A549 (cell line): ENCODE measurements at regions not wholly inside any gene's neighbourhood (a gene's known extent, or its start where the extent isn't known, plus 50 kb on each side); places are given as distances from the start of the nearest gene placed in this dataset.

Experiments used
- ATAC-seq, 2 experiments: fragments of 200-7000 bp in 1 of 2; fragments of >200 bp in 1 of 2; cut with Nextera tagmentation in 1 of 2; cut with Tn5 transposase in 1 of 2; 3 replicates each; pipeline versions ENCODE4 v1.8.0 to v1.9.1; 2018 to 2020; ENCODE audit warnings: mild to moderate bottlenecking in 1 of 2, moderate library complexity in 1 of 2
- CTCF ChIA-PET: fragments of 300-600 bp; sonication (Branson Sonifier 250); formaldehyde crosslinking; extraction: SDS; loops from one replicate; lab custom pipeline; 2021; ENCODE audit warnings: antibody characterized with exemption, inconsistent platforms; lab: Yijun Ruan, JAX
- POLR2A ChIA-PET: fragments of 350-600 bp; formaldehyde crosslinking; extraction: SDS; loops from one replicate; lab custom pipeline; 2021; ENCODE audit warnings: antibody characterized with exemption, inconsistent platforms; lab: Yijun Ruan, JAX
- DNase-seq, 2 experiments: peaks; one replicate each; pipeline versions ENCODE4 v3.0.0 to v3.0.0-alpha.2; 2011 to 2016; ENCODE audit warnings: low read depth in 1 of 2, low spot score in 1 of 2
- FAIRE-seq: peaks from 2 replicates; lab custom pipeline; 2011; peaks lifted over from hg19 to GRCh38; lab: Jason Lieb, UNC
- H3K27ac ChIP-seq, 2 experiments: fragments of >200 bp; sonication (Bioruptor Twin); formaldehyde crosslinking; 3 replicates each; pipeline ENCODE4 v1.5.1; 2016 to 2017
- H3K4me1 ChIP-seq: fragments of >200 bp; sonication (Bioruptor Twin); formaldehyde crosslinking; 3 replicates; pipeline ENCODE4 v1.6.1; 2016
- H3K4me2 ChIP-seq: fragments of >200 bp; sonication (Bioruptor Twin); formaldehyde crosslinking; 3 replicates; pipeline ENCODE4 v1.6.1; 2016
- H3K4me3 ChIP-seq: fragments of >200 bp; sonication (Bioruptor Twin); formaldehyde crosslinking; 3 replicates; pipeline ENCODE4 v1.5.1; 2016
- H3K9me3 ChIP-seq: fragments of >200 bp; sonication (Bioruptor Twin); formaldehyde crosslinking; 3 replicates; pipeline ENCODE4 v1.6.1; 2016
- CBX8 ChIP-seq: fragments of 200-600 bp; sonication (generic); IDR thresholded peaks from 2 replicates; pipeline ENCODE4 v1.6.1; 2016
- CHD2 ChIP-seq: fragments of 150-350 bp; IDR thresholded peaks from 2 replicates; pipeline ENCODE4 v1.6.1; 2014; ENCODE audit warnings: low read length; ENCODE audit not compliant: partially characterized antibody
- CHD4 ChIP-seq: fragments of 200-600 bp; sonication (generic); IDR thresholded peaks from 2 replicates; pipeline ENCODE4 v1.6.1; 2016; ENCODE audit warnings: antibody characterized with exemption, mild to moderate bottlenecking, borderline replicate concordance
- E2F6 ChIP-seq: IDR thresholded peaks from 2 replicates; pipeline ENCODE4 v1.6.1; 2012; ENCODE audit warnings: low read depth, borderline replicate concordance
- EHMT2 ChIP-seq: fragments of 200-600 bp; sonication (generic); IDR thresholded peaks from 2 replicates; pipeline ENCODE4 v1.6.1; 2016; ENCODE audit warnings: antibody characterized with exemption, low read depth, mild to moderate bottlenecking, moderate library complexity
- ELK1 ChIP-seq: fragments of 150-350 bp; IDR thresholded peaks from 2 replicates; pipeline ENCODE4 v1.6.1; 2014; ENCODE audit warnings: low read depth, mild to moderate bottlenecking, low read length
- EP300 ChIP-seq, 2 experiments: fragments of >200 bp; sonication (Bioruptor Twin); formaldehyde crosslinking; IDR thresholded peaks; 2 replicates in 1 of 2; 3 replicates in 1 of 2; pipeline ENCODE4 v1.6.1; 2016 to 2017
- FOSL2 ChIP-seq, 2 experiments: fragments of 450-650 bp in 1 of 2; fragments of >200 bp in 1 of 2; sonication (Bioruptor Twin) in 1 of 2; formaldehyde crosslinking; IDR thresholded peaks; 2 replicates each; pipeline versions ENCODE4 v1.5.0 to v1.6.1; 2016 to 2020; ENCODE audit warnings: mild to moderate bottlenecking in 1 of 2, moderate library complexity in 1 of 2
- HES2 ChIP-seq: fragments of >200 bp; sonication (Bioruptor Twin); formaldehyde crosslinking; IDR thresholded peaks from 2 replicates; pipeline ENCODE4 v1.6.1; 2016
- HOXB13 ChIP-seq: fragments of 250-450 bp; sonication (Bioruptor Pico); IDR thresholded peaks from 2 replicates; pipeline ENCODE4 v1.5.0; 2020; ENCODE audit warnings: low read depth, mild to moderate bottlenecking, moderate library complexity
- JUN ChIP-seq, 2 experiments: fragments of >200 bp; sonication (Bioruptor Twin); formaldehyde crosslinking; IDR thresholded peaks; 2 replicates in 1 of 2; 3 replicates in 1 of 2; pipeline ENCODE4 v1.6.1; 2016 to 2017
- KDM5A ChIP-seq: fragments of 200-600 bp; sonication (generic); IDR thresholded peaks from 2 replicates; pipeline ENCODE4 v1.6.1; 2016; ENCODE audit warnings: antibody characterized with exemption, mild to moderate bottlenecking
- MAZ ChIP-seq: fragments of 150-350 bp; IDR thresholded peaks from 2 replicates; pipeline ENCODE4 v1.6.1; 2014; ENCODE audit warnings: antibody characterized with exemption, low read depth, low read length, borderline replicate concordance
- NPAS2 ChIP-seq: fragments of 250-450 bp; sonication (Bioruptor Pico); IDR thresholded peaks from 2 replicates; pipeline ENCODE4 v1.8.0; 2022; ENCODE audit warnings: mild to moderate bottlenecking, moderate library complexity, borderline replicate concordance
- NR3C1 ChIP-seq: fragments of >200 bp; sonication (Bioruptor Twin); formaldehyde crosslinking; IDR thresholded peaks from 3 replicates; pipeline ENCODE4 v1.6.1; 2017
- POLR2A ChIP-seq: IDR thresholded peaks from 2 replicates; pipeline ENCODE4 v1.6.1; 2012; ENCODE audit warnings: mild to moderate bottlenecking, low read length
- RAD21 ChIP-seq, 2 experiments: fragments of >200 bp in 1 of 2; sonication (Bioruptor Twin) in 1 of 2; formaldehyde crosslinking in 1 of 2; IDR thresholded peaks in 1 of 2; conservative IDR thresholded peaks in 1 of 2; 2 replicates in 1 of 2; 3 replicates in 1 of 2; pipeline ENCODE4 v1.6.1; 2012 to 2018; ENCODE audit warnings: inconsistent platforms in 1 of 2
- RNF2 ChIP-seq: fragments of 200-600 bp; sonication (generic); IDR thresholded peaks from 2 replicates; pipeline ENCODE4 v1.6.1; 2016; ENCODE audit warnings: low read depth, mild to moderate bottlenecking, antibody characterized with exemption, moderate library complexity, borderline replicate concordance
- TFCP2L1 ChIP-seq: fragments of 250-450 bp; sonication (Bioruptor Pico); IDR thresholded peaks from 2 replicates; pipeline ENCODE4 v1.5.0; 2021; ENCODE audit warnings: mild to moderate bottlenecking
- TP53 ChIP-seq: fragments of 250-450 bp; sonication (Bioruptor Pico); IDR thresholded peaks from 2 replicates; pipeline ENCODE4 v1.5.0; 2021; ENCODE audit warnings: mild to moderate bottlenecking, moderate library complexity
- ZFP36 ChIP-seq: fragments of 450-650 bp; IDR thresholded peaks from 2 replicates; pipeline ENCODE4 v1.6.1; 2014; ENCODE audit warnings: borderline replicate concordance; ENCODE audit not compliant: partially characterized antibody
- WGBS: methylation state at CpG from one replicate; pipeline ENCODE4 v1.1.6; 2017; ENCODE audit errors: missing lambda C conversion rate; 5-methylcytosine and 5-hydroxymethylcytosine counted together
- TF ChIP-seq, protein P1 (sequence below): fragments of 200-600 bp; sonication (generic); IDR thresholded peaks from 2 replicates; pipeline ENCODE4 v1.6.1; 2016; ENCODE audit warnings: antibody characterized with exemption, mild to moderate bottlenecking, moderate library complexity

DNA sequence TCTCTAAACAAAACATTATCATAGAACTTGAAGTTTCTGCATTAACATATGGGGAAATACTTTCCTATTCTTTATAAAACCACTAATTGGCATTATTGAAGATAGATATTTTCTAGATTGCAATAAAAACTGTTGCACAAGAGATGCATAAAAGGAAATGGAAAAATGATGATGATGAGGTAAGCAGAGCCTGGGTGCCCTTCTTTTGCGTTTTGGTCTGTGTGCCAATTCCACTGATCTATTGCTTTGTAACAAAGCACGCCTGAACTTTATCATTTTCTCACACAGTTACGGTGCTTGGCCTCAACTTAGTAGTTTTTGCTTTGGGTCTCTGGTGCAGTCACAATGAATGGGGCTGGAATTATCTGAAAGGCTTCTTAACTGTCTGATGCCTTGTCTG lies 450.5 kb downstream of the MAFB start:
- CTCF ChIA-PET: no interaction called here
- H3K4me1 ChIP-seq: no peaks in the 10 kb centered on the region
- POLR2A ChIA-PET: no interaction called here
- no peak for TF ChIP-seq POLR2A
- TF ChIP-seq, all 56 proteins: peak for 0
- no peak overlapping the region for H3K4me2 ChIP-seq
- no peak overlapping the region for H3K27ac ChIP-seq
- FAIRE-seq: no peak
- no peak for ATAC-seq
- H3K4me3 ChIP-seq: no peak overlapping the region
- 0% methylated on average over 3 of the region's 3 CpGs for WGBS
- no peak for DNase-seq
- no peaks in the 10 kb centered on the region for H3K9me3 ChIP-seq

GRCh38 chr20:40234593-40234992 lies 454.4 kb downstream of the MAFB start:
- no peak for DNase-seq
- Histone ChIP-seq H3K27ac (no peak overlapping the region), H3K9me3 (no peaks in the 10 kb centered on the region), H3K4me1 (no peaks in the 10 kb centered on the region), H3K4me3 (no peak overlapping the region)
- POLR2A ChIA-PET: no interaction called here
- no peak for FAIRE-seq
- WGBS: 0% methylated on average over 3 of the region's 3 CpGs
- TF ChIP-seq HES2 (no peak), RAD21 (conservative IDR thresholded peaks at IDR 0.05 in 1 of 2, IDR thresholded peaks at IDR 0.05 in 1 of 2) (no peak), E2F6 (no peak), NR3C1 (no peak)
- TF ChIP-seq, all 56 proteins: peak for 0
- CTCF ChIA-PET: no interaction called here
- ATAC-seq: no peak
- no peak overlapping the region for H3K4me2 ChIP-seq

- ATAC-seq (no peak), FAIRE-seq (no peak), DNase-seq (no peak)
- H3K27ac ChIP-seq: no peak overlapping the region
- no peaks in the 10 kb centered on the region for H3K4me1 ChIP-seq
- ChIA-PET CTCF (interaction anchor here (0.6 kb wide), 1 partner anchor 960 kb away, joined by 3 read pairs; no protein-coding TSS in a partner anchor), POLR2A (no interaction called here)
- H3K4me2 ChIP-seq: no peak overlapping the region
- H3K9me3 ChIP-seq: no peaks in the 10 kb centered on the region
- 28% methylated on average over 3 of the region's 3 CpGs for WGBS
- no peak overlapping the region for H3K4me3 ChIP-seq
- TF ChIP-seq EP300 (IDR thresholded peaks at IDR 0.05) (no peak), ZFP36 (no peak), TFCP2L1 (CRISPR knock-in tag) (no peak), ELK1 (no peak), JUN (IDR thresholded peaks at IDR 0.05) (no peak), CBX8 (no peak)
- TF ChIP-seq, all 56 proteins: peak for 0
Measured at GRCh38 chr20:40233406-40233805, 455.6 kb downstream of the MAFB start.

DNA sequence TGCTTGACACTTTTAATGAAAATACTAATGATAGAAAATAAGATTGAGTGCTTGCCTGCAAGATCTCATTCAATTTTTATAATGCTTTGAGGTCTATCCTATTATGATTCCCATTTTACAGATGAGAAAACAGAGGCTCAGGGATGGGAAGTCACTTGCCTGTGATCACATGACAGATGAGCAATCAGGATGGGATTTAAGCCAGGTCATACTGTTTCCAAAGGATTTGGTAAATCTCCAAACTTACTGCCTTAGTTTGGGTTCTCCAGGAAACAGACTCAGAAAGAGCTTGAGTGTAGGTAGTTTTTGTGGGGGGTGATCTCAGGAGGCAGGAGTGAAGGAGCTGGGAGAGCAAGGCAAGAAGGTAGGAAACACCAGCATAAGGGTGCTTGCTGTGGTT lies 456.3 kb downstream of the MAFB start:
- Histone ChIP-seq H3K9me3 (no peaks in the 10 kb centered on the region), H3K27ac (no peak overlapping the region), H3K4me2 (no peak overlapping the region), H3K4me1 (no peaks in the 10 kb centered on the region), H3K4me3 (no peak overlapping the region)
- TF ChIP-seq TP53: no peak
- TF ChIP-seq EHMT2: no peak
- no peak for TF ChIP-seq MAZ
- no peak for TF ChIP-seq CHD4
- no peak for FAIRE-seq
- DNase-seq: no peak
- no peak for ATAC-seq
- ChIA-PET CTCF (interaction anchor here (0.6 kb wide), 1 partner anchor 960 kb away, joined by 3 read pairs; no protein-coding TSS in a partner anchor), POLR2A (no interaction called here)

- FAIRE-seq (no peak), DNase-seq (no peak), ATAC-seq (no peak)
- POLR2A ChIA-PET: no interaction called here
- Histone ChIP-seq H3K9me3 (no peaks in the 10 kb centered on the region), H3K4me1 (no peaks in the 10 kb centered on the region), H3K4me2 (no peak overlapping the region), H3K27ac (no peak overlapping the region), H3K4me3 (no peak overlapping the region)
- WGBS: 26% methylated on average over 1 of the region's 1 CpG
- CTCF ChIA-PET: no interaction called here
- TF ChIP-seq NPAS2 (no peak), HOXB13 (CRISPR knock-in tag) (no peak), EHMT2 (no peak), TP53 (no peak), FOSL2 (IDR thresholded peaks at IDR 0.05) (no peak), FOSL2 (CRISPR knock-in tag; IDR thresholded peaks at IDR 0.05) (no peak), RNF2 (no peak), CHD4 (no peak), CHD2 (no peak), KDM5A (no peak)
- TF ChIP-seq, protein P1, sequence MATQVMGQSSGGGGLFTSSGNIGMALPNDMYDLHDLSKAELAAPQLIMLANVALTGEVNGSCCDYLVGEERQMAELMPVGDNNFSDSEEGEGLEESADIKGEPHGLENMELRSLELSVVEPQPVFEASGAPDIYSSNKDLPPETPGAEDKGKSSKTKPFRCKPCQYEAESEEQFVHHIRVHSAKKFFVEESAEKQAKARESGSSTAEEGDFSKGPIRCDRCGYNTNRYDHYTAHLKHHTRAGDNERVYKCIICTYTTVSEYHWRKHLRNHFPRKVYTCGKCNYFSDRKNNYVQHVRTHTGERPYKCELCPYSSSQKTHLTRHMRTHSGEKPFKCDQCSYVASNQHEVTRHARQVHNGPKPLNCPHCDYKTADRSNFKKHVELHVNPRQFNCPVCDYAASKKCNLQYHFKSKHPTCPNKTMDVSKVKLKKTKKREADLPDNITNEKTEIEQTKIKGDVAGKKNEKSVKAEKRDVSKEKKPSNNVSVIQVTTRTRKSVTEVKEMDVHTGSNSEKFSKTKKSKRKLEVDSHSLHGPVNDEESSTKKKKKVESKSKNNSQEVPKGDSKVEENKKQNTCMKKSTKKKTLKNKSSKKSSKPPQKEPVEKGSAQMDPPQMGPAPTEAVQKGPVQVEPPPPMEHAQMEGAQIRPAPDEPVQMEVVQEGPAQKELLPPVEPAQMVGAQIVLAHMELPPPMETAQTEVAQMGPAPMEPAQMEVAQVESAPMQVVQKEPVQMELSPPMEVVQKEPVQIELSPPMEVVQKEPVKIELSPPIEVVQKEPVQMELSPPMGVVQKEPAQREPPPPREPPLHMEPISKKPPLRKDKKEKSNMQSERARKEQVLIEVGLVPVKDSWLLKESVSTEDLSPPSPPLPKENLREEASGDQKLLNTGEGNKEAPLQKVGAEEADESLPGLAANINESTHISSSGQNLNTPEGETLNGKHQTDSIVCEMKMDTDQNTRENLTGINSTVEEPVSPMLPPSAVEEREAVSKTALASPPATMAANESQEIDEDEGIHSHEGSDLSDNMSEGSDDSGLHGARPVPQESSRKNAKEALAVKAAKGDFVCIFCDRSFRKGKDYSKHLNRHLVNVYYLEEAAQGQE: no peak
Measured at GRCh38 chr20:40232273-40232672, 456.8 kb downstream of the MAFB start.
